IMR-90 (cell line): ENCODE measurements at regions not wholly inside any gene's neighbourhood (a gene's known extent, or its start where the extent isn't known, plus 50 kb on each side); places are given as distances from the start of the nearest gene placed in this dataset.

Experiments
- CTCF ChIP-seq: conservative IDR thresholded peaks from 2 replicates; pipeline ENCODE4 v1.5.1; 2012; ENCODE audit warnings: mild to moderate bottlenecking, low read depth, low read length, improper control_type of control experiment
- MXI1 ChIP-seq: IDR thresholded peaks from 2 replicates; pipeline ENCODE4 v1.6.1; 2012; ENCODE audit warnings: low read depth, mild to moderate bottlenecking, low read length, moderate library complexity, borderline replicate concordance

DNA sequence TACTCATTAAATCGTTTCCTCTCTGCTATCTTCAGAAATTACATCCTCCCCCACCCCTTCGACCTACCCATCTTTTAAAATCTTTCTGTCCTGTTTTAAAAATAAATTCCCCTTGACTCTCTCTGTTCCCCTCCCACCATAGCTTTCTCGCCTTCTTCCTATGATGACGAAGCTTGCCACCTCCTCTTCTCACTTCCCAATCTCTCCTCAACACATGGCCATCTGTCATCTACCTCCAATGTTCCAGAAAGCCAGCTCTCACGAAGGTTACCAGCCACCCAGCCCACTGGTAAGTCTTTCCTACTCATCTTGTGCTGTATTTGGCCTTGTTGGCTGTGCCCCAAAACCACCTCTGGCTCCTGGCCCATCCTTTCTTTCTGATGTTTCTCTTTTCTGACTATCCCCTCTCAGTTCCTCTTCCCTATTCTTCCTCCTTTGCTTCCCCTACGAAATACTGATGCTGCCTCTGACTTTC is 346.3 kb downstream of the ENC1 start:
- TF ChIP-seq CTCF (no peak), MXI1 (no peak)
